Endothelial cell of umbilical vein (primary cell): ENCODE measurements at regions not wholly inside any gene's neighbourhood (a gene's known extent, or its start where the extent isn't known, plus 50 kb on each side); places are given as distances from the start of the nearest gene placed in this dataset.

ENCODE experiments used
- BruUV-seq: library from RNA; stranded (reverse); fragments of 400-500 nt; replicated peaks from 2 replicates; lab custom pipeline; 2021; lab: Mats Ljungman, UMichigan
- CTCF ChIA-PET: fragments of 300-600, 350-600 bp; sonication (Branson Sonifier 250); formaldehyde crosslinking; loops from one replicate; lab custom pipeline; 2021; ENCODE audit warnings: antibody characterized with exemption, inconsistent platforms; lab: Charles Lee
- POLR2A ChIA-PET: fragments of 300-600, 350-600 bp; sonication (Branson Sonifier 250); formaldehyde crosslinking; loops from one replicate; lab custom pipeline; 2021; ENCODE audit warnings: antibody characterized with exemption, inconsistent platforms; lab: Charles Lee
- DNase-seq: peaks from one replicate; pipeline ENCODE4 v3.0.0-alpha.2; 2011; ENCODE audit warnings: low read depth, low spot score
- FAIRE-seq: peaks from 2 replicates; lab custom pipeline; 2011; peaks lifted over from hg19 to GRCh38; lab: Jason Lieb, UNC
- H2AFZ ChIP-seq: 2 replicates; pipeline ENCODE4 v1.6.0; 2012; ENCODE audit warnings: low read depth, low read length, control low read depth, inconsistent platforms
- H3K27ac ChIP-seq: 2 replicates; pipeline ENCODE4 v1.5.1; 2011; ENCODE audit warnings: low read depth, mild to moderate bottlenecking, control low read depth, low read length, moderate library complexity; ENCODE audit not compliant: insufficient read depth
- H3K27me3 ChIP-seq, 2 experiments: 2 replicates each; pipeline versions ENCODE4 v1.6.0 to v1.6.1; 2011; ENCODE audit warnings: low read length in 2 of 2, mixed read lengths in 1 of 2; ENCODE audit not compliant: control insufficient read depth in 2 of 2, insufficient read depth in 2 of 2
- H3K36me3 ChIP-seq, 2 experiments: 2 replicates in 1 of 2; 3 replicates in 1 of 2; pipeline ENCODE4 v1.5.1; 2011; ENCODE audit warnings: low read length in 2 of 2, mild to moderate bottlenecking in 1 of 2, moderate library complexity in 1 of 2; ENCODE audit not compliant: control insufficient read depth in 2 of 2, insufficient read depth in 2 of 2; ENCODE audit errors: extremely low read depth in 1 of 2
- H3K4me1 ChIP-seq: 3 replicates; pipeline ENCODE4 v1.5.1; 2011; ENCODE audit warnings: mild to moderate bottlenecking, low read length; ENCODE audit not compliant: control insufficient read depth, insufficient read depth; ENCODE audit errors: extremely low read depth
- H3K4me2 ChIP-seq: 2 replicates; pipeline ENCODE4 v1.6.1; 2011; ENCODE audit warnings: low read length, control low read depth, mixed read lengths; ENCODE audit not compliant: insufficient read depth
- H3K4me3 ChIP-seq, 3 experiments: fragments of 200-600 bp in 1 of 3; sonication (generic), shearing (Covaris generic) in 1 of 3; replicated peaks in 1 of 3; 2 replicates each; pipeline ENCODE4 v1.5.1; 2011 to 2016; ENCODE audit warnings: control low read depth in 3 of 3, low read length in 3 of 3, mild to moderate bottlenecking in 2 of 3, inconsistent platforms in 1 of 3, low read depth in 1 of 3, moderate library complexity in 1 of 3; ENCODE audit not compliant: insufficient read depth in 1 of 3
- H3K79me2 ChIP-seq: 2 replicates; pipeline ENCODE4 v1.6.0; 2012; ENCODE audit warnings: low read length, inconsistent platforms; ENCODE audit not compliant: control insufficient read depth, insufficient read depth
- H3K9ac ChIP-seq: replicated peaks from 2 replicates; pipeline ENCODE3; 2011; ENCODE audit warnings: low read length, control low read depth; ENCODE audit not compliant: insufficient read depth; ENCODE audit errors: extremely low read depth
- H3K9me1 ChIP-seq: replicated peaks from 3 replicates; pipeline ENCODE4 v1.6.0; 2011; ENCODE audit warnings: mild to moderate bottlenecking, low read length; ENCODE audit not compliant: control insufficient read depth, insufficient read depth; ENCODE audit errors: extremely low read depth
- H3K9me3 ChIP-seq: replicated peaks from 2 replicates; pipeline ENCODE4 v1.5.1; 2012; ENCODE audit warnings: low read length, inconsistent platforms; ENCODE audit not compliant: control insufficient read depth, insufficient read depth
- H4K20me1 ChIP-seq: replicated peaks from 2 replicates; pipeline ENCODE3; 2011; ENCODE audit warnings: mild to moderate bottlenecking, low read length; ENCODE audit not compliant: control insufficient read depth, insufficient read depth; ENCODE audit errors: extremely low read depth
- EZH2 ChIP-seq: IDR thresholded peaks from 2 replicates; pipeline ENCODE4 v1.6.1; 2012; ENCODE audit warnings: borderline replicate concordance, low read depth, mild to moderate bottlenecking, moderate library complexity, low read length, inconsistent platforms; ENCODE audit not compliant: severe bottlenecking
- FOS ChIP-seq: IDR thresholded peaks from 2 replicates; pipeline ENCODE4 v1.6.1; 2011; ENCODE audit warnings: mild to moderate bottlenecking, low read length, moderate library complexity, borderline replicate concordance; ENCODE audit not compliant: insufficient read depth
- GATA2 ChIP-seq: IDR thresholded peaks from 2 replicates; pipeline ENCODE4 v1.7.0; 2011; ENCODE audit warnings: low read depth, mild to moderate bottlenecking, moderate library complexity, mixed read lengths, low read length; ENCODE audit not compliant: insufficient read length, insufficient read depth
- JUN ChIP-seq: IDR thresholded peaks from 2 replicates; pipeline ENCODE4 v1.6.1; 2011; ENCODE audit warnings: borderline replicate concordance, low read depth; ENCODE audit not compliant: insufficient read length, insufficient read depth
- MAX ChIP-seq: IDR thresholded peaks from 2 replicates; pipeline ENCODE4 v1.6.1; 2011; ENCODE audit not compliant: insufficient read depth, insufficient read length
- MYC ChIP-seq: IDR thresholded peaks from one replicate; pipeline ENCODE4 v1.6.1; 2011; ENCODE audit warnings: mild to moderate bottlenecking, low read depth, low read length
- POLR2A ChIP-seq: IDR thresholded peaks from 2 replicates; pipeline ENCODE4 v1.6.1; 2012; ENCODE audit warnings: low read depth, mild to moderate bottlenecking, control low read depth, low read length
- dilution Hi-C: fragments of 300-500 bp; cut with MboI; formaldehyde crosslinking; loops from one replicate; pipeline ENCODE4 v1.15.0; 2019; ENCODE audit warnings: low sequenced_read_pairs; ENCODE audit not compliant: extremely low pct_ligation_motif_present
- intact Hi-C: fragments of 100-400 bp; cut with micrococcal nuclease; formaldehyde crosslinking; loops from one replicate; pipeline ENCODE4 v1.10.0; 2022
- TF ChIP-seq, protein P1 (sequence below), 2 donors: IDR thresholded peaks; 1 replicate in 1 of 2; 2 replicates in 1 of 2; pipeline ENCODE4 v1.5.1; 2011; ENCODE audit warnings: low read length in 2 of 2, mild to moderate bottlenecking in 2 of 2, moderate library complexity in 2 of 2, control low read depth in 1 of 2, inconsistent platforms in 1 of 2, low read depth in 1 of 2; ENCODE audit not compliant: insufficient read depth in 1 of 2; ENCODE audit errors: extremely low read depth in 1 of 2

- ChIA-PET CTCF (no interaction called here), POLR2A (no interaction called here)
- no peak overlapping the region for H3K27ac ChIP-seq
- intact Hi-C loops (no loop called here), dilution Hi-C loops (no loop called here)
- no peak overlapping the region for H3K4me2 ChIP-seq
- no peaks in the 10 kb centered on the region for H3K9me3 ChIP-seq
- H3K4me3 ChIP-seq: no peak overlapping the region
- H3K36me3 ChIP-seq: no peaks in the 10 kb centered on the region
- H3K9ac ChIP-seq: no peak overlapping the region
- BruUV-seq: no TSS peak
- H3K4me1 ChIP-seq: no peaks in the 10 kb centered on the region
- DNase-seq (no peak), FAIRE-seq (no peak)
- H4K20me1 ChIP-seq: no peaks in the 10 kb centered on the region
- no peaks in the 10 kb centered on the region for H3K79me2 ChIP-seq
- no peaks in the 10 kb centered on the region for H3K9me1 ChIP-seq
- no peak for TF ChIP-seq FOS
- TF ChIP-seq MAX: no peak
- no peak for TF ChIP-seq GATA2
- no peak for TF ChIP-seq EZH2
- TF ChIP-seq, protein P1, sequence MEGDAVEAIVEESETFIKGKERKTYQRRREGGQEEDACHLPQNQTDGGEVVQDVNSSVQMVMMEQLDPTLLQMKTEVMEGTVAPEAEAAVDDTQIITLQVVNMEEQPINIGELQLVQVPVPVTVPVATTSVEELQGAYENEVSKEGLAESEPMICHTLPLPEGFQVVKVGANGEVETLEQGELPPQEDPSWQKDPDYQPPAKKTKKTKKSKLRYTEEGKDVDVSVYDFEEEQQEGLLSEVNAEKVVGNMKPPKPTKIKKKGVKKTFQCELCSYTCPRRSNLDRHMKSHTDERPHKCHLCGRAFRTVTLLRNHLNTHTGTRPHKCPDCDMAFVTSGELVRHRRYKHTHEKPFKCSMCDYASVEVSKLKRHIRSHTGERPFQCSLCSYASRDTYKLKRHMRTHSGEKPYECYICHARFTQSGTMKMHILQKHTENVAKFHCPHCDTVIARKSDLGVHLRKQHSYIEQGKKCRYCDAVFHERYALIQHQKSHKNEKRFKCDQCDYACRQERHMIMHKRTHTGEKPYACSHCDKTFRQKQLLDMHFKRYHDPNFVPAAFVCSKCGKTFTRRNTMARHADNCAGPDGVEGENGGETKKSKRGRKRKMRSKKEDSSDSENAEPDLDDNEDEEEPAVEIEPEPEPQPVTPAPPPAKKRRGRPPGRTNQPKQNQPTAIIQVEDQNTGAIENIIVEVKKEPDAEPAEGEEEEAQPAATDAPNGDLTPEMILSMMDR (IDR thresholded peaks at IDR 0.05; ENCODE audit: extremely low read depth in 1 of 2, insufficient read depth in 1 of 2, low read depth in 1 of 2, low read length in 2 of 2): no peak
- TF ChIP-seq POLR2A: no peak
- no peak for TF ChIP-seq MYC
- TF ChIP-seq JUN: no peak
- no peaks in the 10 kb centered on the region for H3K27me3 ChIP-seq
- no peak overlapping the region for H2AFZ ChIP-seq
Observed at GRCh38 chr2:16413285-16413684, 252.3 kb downstream of the CYRIA start.
